Lower leg skin (tissue), 3 donors: ENCODE measurements at regions not wholly inside any gene's neighbourhood (a gene's known extent, or its start where the extent isn't known, plus 50 kb on each side); places are given as distances from the start of the nearest gene placed in this dataset.

ENCODE experiments used
- POLR2A ChIP-seq, 2 donors: fragments of 450-650 bp; IDR thresholded peaks; one replicate each; pipeline ENCODE4 v1.6.1; 2016 to 2017; ENCODE audit warnings: antibody characterized with exemption in 2 of 2, mild to moderate bottlenecking in 1 of 2, moderate library complexity in 1 of 2
- TF ChIP-seq, protein P1 (sequence below), 3 donors: fragments of 450-650 bp; IDR thresholded peaks; one replicate each; pipeline ENCODE4 v1.5.1; 2016; ENCODE audit warnings: antibody characterized with exemption in 3 of 3, mild to moderate bottlenecking in 3 of 3, moderate library complexity in 2 of 3

DNA sequence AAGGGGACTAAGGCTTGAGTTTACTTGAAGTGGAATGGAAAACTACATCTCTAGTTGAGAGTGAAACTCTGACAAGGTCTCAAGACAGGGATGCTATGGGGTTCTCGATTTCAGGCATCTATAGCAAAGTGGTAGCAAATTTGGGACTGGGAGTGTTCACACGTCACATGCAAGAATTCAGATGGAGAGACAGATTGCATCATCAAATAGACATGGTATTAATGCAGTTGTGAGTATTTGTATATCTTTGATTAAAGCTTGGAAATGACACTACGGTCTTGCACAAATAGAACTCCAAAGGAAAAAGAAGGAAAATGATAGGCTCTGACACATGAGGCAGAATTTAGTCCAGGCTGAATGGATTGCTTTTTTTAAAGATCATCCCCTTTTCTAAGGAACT, 1061.6 kb upstream of the FANCL start:
- TF ChIP-seq, protein P1, sequence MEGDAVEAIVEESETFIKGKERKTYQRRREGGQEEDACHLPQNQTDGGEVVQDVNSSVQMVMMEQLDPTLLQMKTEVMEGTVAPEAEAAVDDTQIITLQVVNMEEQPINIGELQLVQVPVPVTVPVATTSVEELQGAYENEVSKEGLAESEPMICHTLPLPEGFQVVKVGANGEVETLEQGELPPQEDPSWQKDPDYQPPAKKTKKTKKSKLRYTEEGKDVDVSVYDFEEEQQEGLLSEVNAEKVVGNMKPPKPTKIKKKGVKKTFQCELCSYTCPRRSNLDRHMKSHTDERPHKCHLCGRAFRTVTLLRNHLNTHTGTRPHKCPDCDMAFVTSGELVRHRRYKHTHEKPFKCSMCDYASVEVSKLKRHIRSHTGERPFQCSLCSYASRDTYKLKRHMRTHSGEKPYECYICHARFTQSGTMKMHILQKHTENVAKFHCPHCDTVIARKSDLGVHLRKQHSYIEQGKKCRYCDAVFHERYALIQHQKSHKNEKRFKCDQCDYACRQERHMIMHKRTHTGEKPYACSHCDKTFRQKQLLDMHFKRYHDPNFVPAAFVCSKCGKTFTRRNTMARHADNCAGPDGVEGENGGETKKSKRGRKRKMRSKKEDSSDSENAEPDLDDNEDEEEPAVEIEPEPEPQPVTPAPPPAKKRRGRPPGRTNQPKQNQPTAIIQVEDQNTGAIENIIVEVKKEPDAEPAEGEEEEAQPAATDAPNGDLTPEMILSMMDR (IDR thresholded peaks at IDR 0.05) = no peak
- TF ChIP-seq POLR2A (IDR thresholded peaks at IDR 0.05) = no peak
